C4-2B (cell line): ENCODE measurements at regions not wholly inside any gene's neighbourhood (a gene's known extent, or its start where the extent isn't known, plus 50 kb on each side); places are given as distances from the start of the nearest gene placed in this dataset.

Source experiments
- ZFX ChIP-seq: fragments of 450-650 bp; IDR thresholded peaks from 2 replicates; pipeline ENCODE4 v1.6.1; 2017
- TF ChIP-seq, protein P1 (sequence below): fragments of 450-650 bp; conservative IDR thresholded peaks from 2 replicates; pipeline ENCODE4 v1.5.1; 2017; ENCODE audit warnings: mild to moderate bottlenecking

DNA sequence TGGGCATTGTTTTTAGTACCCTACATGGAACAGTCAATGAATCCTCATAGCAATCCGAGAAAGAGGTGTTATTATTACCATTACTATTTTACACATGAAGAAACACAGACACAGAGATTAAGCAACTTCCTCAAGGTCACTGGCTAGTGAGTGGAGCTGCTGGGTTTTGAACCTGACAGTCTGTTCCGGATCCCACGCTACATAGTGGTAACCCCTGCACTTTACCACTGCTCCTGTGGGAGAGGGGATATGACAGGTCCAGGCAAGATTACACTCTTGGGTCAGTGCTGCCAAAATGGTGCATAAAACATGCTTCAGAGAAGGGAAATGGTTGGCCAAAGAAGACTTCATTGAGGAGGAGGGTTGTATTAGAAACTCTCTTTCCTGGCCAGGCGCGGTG lies 185.7 kb downstream of the XPNPEP1 start:
- TF ChIP-seq, protein P1, sequence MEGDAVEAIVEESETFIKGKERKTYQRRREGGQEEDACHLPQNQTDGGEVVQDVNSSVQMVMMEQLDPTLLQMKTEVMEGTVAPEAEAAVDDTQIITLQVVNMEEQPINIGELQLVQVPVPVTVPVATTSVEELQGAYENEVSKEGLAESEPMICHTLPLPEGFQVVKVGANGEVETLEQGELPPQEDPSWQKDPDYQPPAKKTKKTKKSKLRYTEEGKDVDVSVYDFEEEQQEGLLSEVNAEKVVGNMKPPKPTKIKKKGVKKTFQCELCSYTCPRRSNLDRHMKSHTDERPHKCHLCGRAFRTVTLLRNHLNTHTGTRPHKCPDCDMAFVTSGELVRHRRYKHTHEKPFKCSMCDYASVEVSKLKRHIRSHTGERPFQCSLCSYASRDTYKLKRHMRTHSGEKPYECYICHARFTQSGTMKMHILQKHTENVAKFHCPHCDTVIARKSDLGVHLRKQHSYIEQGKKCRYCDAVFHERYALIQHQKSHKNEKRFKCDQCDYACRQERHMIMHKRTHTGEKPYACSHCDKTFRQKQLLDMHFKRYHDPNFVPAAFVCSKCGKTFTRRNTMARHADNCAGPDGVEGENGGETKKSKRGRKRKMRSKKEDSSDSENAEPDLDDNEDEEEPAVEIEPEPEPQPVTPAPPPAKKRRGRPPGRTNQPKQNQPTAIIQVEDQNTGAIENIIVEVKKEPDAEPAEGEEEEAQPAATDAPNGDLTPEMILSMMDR = no peak
- no peak for TF ChIP-seq ZFX
